ENCODE measurements at regions not wholly inside any gene's neighbourhood (a gene's known extent, or its start where the extent isn't known, plus 50 kb on each side); places are given as distances from the start of the nearest gene placed in this dataset.

GRCh38 chr20:50373674-50374286, 136.4 kb upstream of the PTPN1 start:
- TF ChIP-seq, protein P1, sequence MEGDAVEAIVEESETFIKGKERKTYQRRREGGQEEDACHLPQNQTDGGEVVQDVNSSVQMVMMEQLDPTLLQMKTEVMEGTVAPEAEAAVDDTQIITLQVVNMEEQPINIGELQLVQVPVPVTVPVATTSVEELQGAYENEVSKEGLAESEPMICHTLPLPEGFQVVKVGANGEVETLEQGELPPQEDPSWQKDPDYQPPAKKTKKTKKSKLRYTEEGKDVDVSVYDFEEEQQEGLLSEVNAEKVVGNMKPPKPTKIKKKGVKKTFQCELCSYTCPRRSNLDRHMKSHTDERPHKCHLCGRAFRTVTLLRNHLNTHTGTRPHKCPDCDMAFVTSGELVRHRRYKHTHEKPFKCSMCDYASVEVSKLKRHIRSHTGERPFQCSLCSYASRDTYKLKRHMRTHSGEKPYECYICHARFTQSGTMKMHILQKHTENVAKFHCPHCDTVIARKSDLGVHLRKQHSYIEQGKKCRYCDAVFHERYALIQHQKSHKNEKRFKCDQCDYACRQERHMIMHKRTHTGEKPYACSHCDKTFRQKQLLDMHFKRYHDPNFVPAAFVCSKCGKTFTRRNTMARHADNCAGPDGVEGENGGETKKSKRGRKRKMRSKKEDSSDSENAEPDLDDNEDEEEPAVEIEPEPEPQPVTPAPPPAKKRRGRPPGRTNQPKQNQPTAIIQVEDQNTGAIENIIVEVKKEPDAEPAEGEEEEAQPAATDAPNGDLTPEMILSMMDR (IDR thresholded peaks at IDR 0.05) = no peak
- TF ChIP-seq POLR2A (IDR thresholded peaks at IDR 0.05) = no peak
